Progenitor cell of endocrine pancreas (in vitro differentiated cells): ENCODE measurements at regions not wholly inside any gene's neighbourhood (a gene's known extent, or its start where the extent isn't known, plus 50 kb on each side); places are given as distances from the start of the nearest gene placed in this dataset.

Source experiments
- DNase-seq: peaks from one replicate; pipeline ENCODE4 v3.0.0; 2021; ENCODE audit warnings: low spot score; ENCODE audit not compliant: unreplicated experiment
- H3K27ac Mint-ChIP-seq: 2 replicates; pipeline ENCODE4 v1.8.0; 2021; ENCODE audit warnings: mild to moderate bottlenecking, moderate library complexity, mixed read lengths
- H3K27me3 Mint-ChIP-seq: 2 replicates; pipeline ENCODE4 v1.8.0; 2021; ENCODE audit warnings: mixed read lengths
- H3K36me3 Mint-ChIP-seq: 2 replicates; pipeline ENCODE4 v1.8.0; 2022; ENCODE audit warnings: mixed read lengths; ENCODE audit not compliant: insufficient read depth
- H3K4me1 Mint-ChIP-seq: 2 replicates; pipeline ENCODE4 v1.8.0; 2021; ENCODE audit warnings: low read depth, mixed read lengths
- H3K4me3 Mint-ChIP-seq: 2 replicates; pipeline ENCODE4 v1.8.0; 2021; ENCODE audit warnings: low read depth, mild to moderate bottlenecking, moderate library complexity, mixed read lengths
- H3K9me3 Mint-ChIP-seq: 2 replicates; pipeline ENCODE4 v1.8.0; 2021; ENCODE audit warnings: low read depth, mixed read lengths
- CTCF ChIP-seq: fragments of 200-600 bp; sonication (generic); IDR thresholded peaks from one replicate; pipeline ENCODE4 v1.5.0; 2021; ENCODE audit warnings: antibody characterized with exemption, mild to moderate bottlenecking; ENCODE audit not compliant: unreplicated experiment

GRCh38 chr3:177347611-177348010, 150.3 kb upstream of the TBL1XR1 start:
- Mint-ChIP-seq H3K9me3 (no peaks in the 10 kb centered on the region), H3K4me3 (no peak overlapping the region), H3K36me3 (no peaks in the 10 kb centered on the region), H3K4me1 (peaks cover 29% of the 10 kb centered on the region), H3K27me3 (no peaks in the 10 kb centered on the region), H3K27ac (no peak overlapping the region)
- no peak for TF ChIP-seq CTCF
- DNase-seq: no peak

- H3K36me3 Mint-ChIP-seq: no peaks in the 10 kb centered on the region
- TF ChIP-seq CTCF: no peak
- no peak for DNase-seq
- H3K9me3 Mint-ChIP-seq: peaks cover 3% of the 10 kb centered on the region
- H3K4me3 Mint-ChIP-seq: no peak overlapping the region
- no peaks in the 10 kb centered on the region for H3K27me3 Mint-ChIP-seq
- no peak overlapping the region for H3K27ac Mint-ChIP-seq
- H3K4me1 Mint-ChIP-seq: peaks cover 23% of the 10 kb centered on the region
Observed at GRCh38 chr3:177348974-177349373, 151.7 kb upstream of the TBL1XR1 start.

GRCh38 chr3:177349384-177349783, 152.1 kb upstream of the TBL1XR1 start:
- TF ChIP-seq CTCF: no peak
- H3K4me3 Mint-ChIP-seq: no peak overlapping the region
- peaks cover 3% of the 10 kb centered on the region for H3K9me3 Mint-ChIP-seq
- DNase-seq: no peak
- no peaks in the 10 kb centered on the region for H3K36me3 Mint-ChIP-seq
- peaks cover 22% of the 10 kb centered on the region for H3K4me1 Mint-ChIP-seq
- no peaks in the 10 kb centered on the region for H3K27me3 Mint-ChIP-seq
- H3K27ac Mint-ChIP-seq: no peak overlapping the region

GRCh38 chr3:177350121-177350520, 152.8 kb upstream of the TBL1XR1 start:
- peaks cover 16% of the 10 kb centered on the region for H3K4me1 Mint-ChIP-seq
- H3K4me3 Mint-ChIP-seq: no peak overlapping the region
- no peaks in the 10 kb centered on the region for H3K27me3 Mint-ChIP-seq
- no peak for TF ChIP-seq CTCF
- no peaks in the 10 kb centered on the region for H3K36me3 Mint-ChIP-seq
- no peak for DNase-seq
- H3K9me3 Mint-ChIP-seq: peaks cover 3% of the 10 kb centered on the region
- H3K27ac Mint-ChIP-seq: no peak overlapping the region

GRCh38 chr3:177351206-177351605, 153.9 kb upstream of the TBL1XR1 start:
- no peaks in the 10 kb centered on the region for H3K27me3 Mint-ChIP-seq

More at GRCh38 chr3:177351206-177351605, 153.9 kb upstream of the TBL1XR1 start:
- peaks cover 3% of the 10 kb centered on the region for H3K9me3 Mint-ChIP-seq
- no peak for TF ChIP-seq CTCF
- no peaks in the 10 kb centered on the region for H3K36me3 Mint-ChIP-seq
- H3K4me3 Mint-ChIP-seq: no peak overlapping the region
- H3K4me1 Mint-ChIP-seq: peaks cover 6% of the 10 kb centered on the region
- no peak for DNase-seq
- H3K27ac Mint-ChIP-seq: no peak overlapping the region
